ENCODE measurements at regions not wholly inside any gene's neighbourhood (a gene's known extent, or its start where the extent isn't known, plus 50 kb on each side); places are given as distances from the start of the nearest gene placed in this dataset.

GRCh38 chr18:75158465-75159237 is 50.3 kb downstream of the PTGR3 start:
- no peak for DNase-seq

DNA sequence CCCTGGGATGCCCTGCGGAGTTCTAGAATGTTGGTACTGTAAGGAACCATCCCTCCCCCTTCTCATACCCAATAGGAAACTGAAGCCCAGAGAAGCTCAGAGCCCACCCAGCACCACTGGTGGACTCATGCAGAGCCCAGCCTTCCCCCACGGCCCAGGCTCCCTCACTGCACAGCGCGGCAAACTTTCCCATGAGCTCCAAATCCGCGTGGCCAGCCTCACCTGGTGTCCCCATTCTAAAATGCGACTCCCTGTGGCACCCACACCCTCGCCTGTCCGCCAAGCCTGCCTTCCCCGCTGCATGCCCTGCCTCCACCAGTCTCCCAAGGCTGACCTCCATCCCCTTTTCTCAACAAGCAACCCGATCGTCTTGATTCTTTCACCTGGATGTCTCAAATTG is 51.1 kb downstream of the PTGR3 start:
- DNase-seq: no peak

DNA sequence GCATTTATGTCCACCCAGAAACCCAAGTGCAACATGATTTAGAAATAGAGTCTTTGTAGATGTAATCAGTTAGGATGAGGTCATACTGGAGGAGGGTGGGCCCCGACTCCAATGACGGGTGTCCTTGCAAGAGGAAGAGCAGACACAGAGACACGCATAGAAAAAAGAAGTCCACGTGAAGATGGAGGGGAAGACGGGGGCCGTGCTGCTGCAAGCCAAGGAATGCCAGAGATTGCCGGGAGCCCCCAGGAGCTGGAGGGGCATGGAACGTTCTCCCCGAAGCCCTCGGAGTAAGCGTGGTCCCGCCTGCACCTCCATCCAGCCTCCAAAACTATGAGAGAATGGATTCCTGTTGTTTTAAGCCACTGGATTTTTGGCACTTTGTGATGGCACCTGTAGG is 51.6 kb downstream of the PTGR3 start:
- no peak for DNase-seq

DNA sequence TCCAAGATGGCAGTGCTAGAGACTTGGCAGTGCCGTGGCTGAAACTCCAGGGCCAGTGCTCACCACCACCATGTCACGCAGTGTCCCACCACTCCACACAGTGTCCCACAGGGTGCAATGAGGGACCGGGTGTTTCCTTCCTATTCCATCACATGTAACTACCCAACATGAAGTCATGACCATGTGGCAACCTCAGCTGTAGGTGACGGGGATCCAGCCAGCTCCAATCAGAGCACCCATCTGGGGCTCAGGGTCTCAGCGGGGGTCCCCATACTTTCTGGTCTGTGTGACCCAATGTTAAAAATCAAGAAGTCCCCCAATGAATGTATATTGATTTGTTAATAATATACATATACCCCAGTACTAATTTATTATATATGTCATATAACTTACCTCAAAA is 52.1 kb downstream of the PTGR3 start:
- DNase-seq: no peak

- no peak for DNase-seq
Measured at GRCh38 chr18:75156139-75156750, 52.7 kb downstream of the PTGR3 start.

DNA sequence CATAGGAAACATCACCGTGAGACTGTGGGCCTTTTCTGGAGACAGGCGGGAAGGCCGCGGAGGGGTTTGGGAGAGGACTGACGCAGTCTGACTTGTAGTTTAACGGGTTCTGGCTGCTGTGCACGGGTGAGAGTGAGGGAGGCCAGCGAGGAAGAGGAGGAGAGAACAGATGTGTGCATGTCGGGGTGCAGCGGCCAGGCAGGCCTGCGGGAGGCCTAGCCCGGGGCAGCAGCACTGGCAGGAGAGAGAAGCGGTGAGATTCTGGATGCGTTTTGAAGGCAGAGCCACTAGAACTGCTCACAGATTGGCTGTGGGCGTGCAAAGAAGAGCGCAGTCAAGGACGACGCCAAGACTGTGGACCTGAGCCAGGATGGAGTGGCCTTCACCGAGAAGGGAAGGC is 53.9 kb downstream of the PTGR3 start:
- DNase-seq: no peak

DNA sequence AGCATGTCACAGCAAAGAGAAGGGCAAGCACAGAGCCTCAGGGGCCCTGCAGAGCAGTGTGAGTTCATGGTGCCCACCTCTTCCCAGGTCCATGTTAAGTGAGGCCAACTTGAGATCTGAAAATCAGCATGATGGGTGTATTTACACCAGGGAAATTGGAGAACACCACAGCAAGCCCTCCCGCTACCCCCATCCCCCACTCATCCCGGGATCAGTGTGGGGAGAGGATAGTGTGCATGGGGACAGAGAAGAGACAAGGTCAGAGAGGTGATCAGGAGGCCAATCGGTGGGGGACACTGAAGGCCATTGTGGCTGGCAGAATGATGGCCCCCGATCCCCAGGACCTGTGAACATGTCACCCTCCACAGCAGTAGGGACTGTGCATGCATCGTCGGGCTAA is 54.7 kb downstream of the PTGR3 start:
- DNase-seq: no peak

DNA sequence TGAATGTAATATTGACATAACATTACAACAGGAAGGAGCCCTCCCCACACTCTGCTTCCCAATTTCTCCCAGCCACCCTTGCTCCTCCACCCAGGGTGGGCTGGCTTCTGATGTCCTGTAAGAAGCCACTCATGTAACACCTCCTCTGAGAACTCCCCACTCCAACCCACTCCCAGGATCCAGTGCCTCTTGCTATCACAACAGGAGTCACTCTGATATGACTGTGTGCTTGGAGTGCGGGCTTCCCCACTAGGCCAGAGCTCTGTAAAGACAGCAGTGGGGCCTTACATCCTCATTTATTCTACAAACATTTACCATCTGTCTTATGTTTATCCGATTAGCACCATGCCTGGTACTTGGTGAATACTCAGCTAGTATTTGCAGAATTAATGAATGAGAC is 65.1 kb downstream of the PTGR3 start:
- no peak for DNase-seq

DNA sequence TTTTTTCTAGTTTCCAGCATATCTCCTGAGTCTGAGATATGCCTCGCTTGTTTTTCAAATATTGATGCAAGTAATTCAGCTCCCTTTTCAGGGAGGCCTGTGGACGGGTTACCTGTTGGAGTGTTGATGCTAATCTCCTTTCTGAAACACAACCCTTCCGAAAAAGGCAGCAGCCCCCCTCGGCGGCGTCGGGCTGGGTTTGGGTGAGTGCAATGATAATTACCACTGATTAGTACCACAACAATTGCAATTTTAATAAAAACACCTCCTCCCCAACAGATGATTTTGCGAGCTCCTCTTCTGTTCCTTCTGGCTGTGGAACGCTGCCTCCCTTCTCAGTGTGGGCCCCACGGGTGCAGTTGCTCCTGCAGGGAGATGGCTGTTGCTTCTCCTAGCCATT is 66.3 kb downstream of the PTGR3 start:
- no peak for DNase-seq

DNA sequence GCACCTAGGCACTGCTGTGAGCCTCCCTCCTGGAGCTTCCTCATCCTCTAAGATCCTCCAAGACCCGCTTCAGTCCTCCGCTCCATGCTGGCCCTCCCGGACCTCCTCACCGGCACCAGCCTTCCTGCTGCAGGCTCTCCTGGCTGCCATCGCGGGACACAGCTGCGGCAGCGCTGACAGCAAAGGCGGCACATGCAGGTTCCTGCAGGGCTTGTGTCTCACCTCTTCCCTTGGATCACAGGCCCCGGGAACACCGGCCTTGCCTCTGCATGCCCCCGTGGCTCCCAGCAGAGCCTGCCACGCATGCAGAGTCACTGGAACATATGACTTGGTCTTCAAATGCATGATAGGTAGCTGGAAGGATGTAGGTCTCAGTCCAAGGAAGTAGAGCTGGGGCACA is 67.2 kb downstream of the PTGR3 start:
- DNase-seq: no peak

- no peak for DNase-seq
Measured at GRCh38 chr18:75141166-75141565, 67.8 kb downstream of the PTGR3 start.

- DNase-seq: no peak
Measured at GRCh38 chr18:75140296-75140695, 68.6 kb downstream of the PTGR3 start.

DNA sequence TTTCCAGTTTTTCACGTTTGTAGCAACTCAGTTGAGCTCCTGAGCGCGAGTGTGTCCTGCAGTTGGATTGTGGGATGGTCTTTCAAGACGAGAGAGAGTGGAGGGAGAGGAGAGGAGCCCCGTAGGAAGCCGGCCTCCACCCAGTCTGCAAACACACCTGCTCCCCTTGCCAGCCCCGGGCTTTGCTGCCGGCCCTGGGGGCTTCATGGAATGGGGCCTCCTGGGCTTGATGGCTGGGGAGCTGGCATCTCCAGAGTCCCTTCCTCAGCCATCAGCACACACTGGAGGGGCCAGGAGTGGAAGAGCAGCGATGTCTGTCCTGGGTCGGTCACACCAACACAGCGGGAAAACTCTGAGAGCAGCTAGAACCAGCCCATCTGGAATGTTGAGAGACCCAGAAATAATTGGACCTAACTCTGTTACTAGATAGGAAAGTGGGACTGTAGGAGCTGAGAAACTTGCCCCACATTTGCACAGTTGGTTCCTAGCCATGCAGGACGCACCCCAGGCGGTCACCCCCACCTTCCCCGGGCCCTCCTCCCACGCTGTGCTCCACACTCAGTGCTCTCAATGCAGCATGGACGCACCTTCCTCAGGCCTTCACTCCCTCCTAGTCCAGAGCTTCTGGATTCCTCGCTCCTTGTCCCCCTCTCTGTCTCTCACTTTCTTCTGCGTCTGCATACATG is 69.6 kb downstream of the PTGR3 start:
- no peak for DNase-seq

DNA sequence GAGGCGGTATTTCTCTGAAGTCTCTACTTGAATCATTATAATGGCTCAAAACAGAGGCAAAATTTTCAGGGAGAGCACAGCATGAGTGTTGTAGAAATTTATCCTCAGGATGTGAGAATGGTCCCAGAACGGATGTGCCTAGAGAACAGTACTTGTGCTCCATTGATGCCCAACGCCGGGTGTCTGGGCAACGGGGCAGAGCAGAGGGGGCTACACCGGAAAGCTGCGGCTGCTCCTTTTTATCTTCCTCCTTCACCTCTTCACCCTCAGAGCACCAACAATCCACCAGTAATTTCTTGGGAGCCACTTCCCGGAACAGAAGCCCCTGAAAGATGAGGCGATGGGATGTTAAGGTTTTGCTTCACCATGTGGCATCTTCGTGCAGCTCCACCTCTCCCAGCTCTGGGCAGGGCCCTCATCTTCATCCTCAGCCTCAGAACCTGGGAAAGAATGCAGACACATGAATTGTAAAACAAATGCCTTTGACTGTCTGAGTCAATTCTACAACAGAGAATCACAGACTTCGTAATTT is 71.5 kb downstream of the PTGR3 start:
- no peak for DNase-seq

GRCh38 chr18:75135158-75135725 is 73.7 kb downstream of the PTGR3 start:
- DNase-seq: no peak

- no peak for DNase-seq
Measured at GRCh38 chr18:75134611-75134975, 74.3 kb downstream of the PTGR3 start.

DNA sequence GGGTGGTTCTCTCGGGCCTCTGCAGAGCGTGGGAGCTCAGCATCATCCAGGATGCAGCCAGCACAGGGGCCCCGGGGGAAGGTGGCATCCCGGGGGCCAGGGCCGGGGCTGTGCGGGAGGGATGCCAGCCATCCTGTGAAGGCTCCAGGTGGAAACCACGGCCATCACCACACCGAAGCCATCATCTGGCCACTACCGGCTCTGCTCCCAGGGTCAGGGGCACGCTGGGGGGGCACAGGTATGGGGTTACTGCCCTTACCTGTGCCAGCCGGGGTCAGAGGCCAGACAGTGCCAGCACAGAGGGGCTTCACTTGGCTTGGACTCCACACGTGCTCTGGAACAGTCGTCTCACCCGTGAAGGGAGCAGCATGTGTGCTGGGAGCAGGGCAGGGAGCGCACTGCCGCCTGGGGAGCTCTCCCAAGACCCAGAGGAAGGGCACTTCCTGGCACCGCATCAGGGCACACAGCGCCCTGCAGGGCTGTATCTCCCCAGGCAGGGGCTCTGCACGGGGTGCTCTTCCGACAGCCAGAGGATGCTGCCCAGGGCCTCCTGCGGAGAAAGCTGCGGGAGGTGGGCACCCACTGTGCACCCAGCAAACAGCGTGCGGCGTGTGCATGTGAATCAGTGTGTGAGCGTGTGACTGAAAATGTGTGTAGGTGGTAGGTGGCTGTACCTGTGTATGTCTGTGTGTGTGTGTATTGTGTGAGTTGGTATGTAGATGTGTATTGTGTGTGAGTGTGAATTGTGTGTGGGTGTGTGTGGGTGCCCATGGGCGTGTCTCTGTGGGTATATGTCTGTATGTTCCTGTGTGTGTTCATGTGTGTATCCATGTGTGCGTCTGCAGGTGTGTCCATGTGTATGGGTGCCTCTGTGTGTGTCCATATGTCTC is 75.0 kb downstream of the PTGR3 start:
- DNase-seq: no peak

GRCh38 chr18:75132931-75133525 is 75.9 kb downstream of the PTGR3 start:
- DNase-seq: no peak

GRCh38 chr18:75132098-75132870 is 76.7 kb downstream of the PTGR3 start:
- no peak for DNase-seq

DNA sequence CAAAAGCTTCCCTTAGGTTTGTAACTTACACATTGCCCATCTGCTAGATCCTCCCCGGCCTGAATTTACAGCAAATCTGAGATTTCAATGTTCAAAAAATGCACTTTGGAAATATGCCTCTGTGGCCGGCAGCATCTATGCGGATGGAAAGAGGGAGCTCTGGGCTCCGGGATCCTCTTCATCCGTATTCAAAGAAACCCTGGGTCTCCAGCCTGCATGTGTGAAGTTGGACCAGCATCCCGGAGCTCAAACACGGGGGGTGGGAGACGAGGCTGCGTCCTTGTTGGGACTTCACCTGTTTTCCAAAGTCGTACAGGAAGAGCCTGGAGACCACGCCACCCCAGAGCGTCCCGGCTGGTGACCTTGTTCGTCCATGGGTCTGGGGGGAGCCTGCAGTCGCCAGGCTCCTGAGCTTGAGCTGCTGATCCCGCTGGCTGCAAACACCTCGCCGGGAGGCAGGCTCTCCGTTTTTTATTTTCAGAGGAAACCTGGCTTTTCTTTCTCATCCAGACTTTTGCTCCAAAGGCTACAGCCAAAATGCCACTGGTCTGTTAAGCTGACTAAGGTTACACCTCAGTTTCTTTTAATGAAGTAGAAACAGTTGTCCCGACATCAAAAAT is 77.4 kb downstream of the PTGR3 start:
- no peak for DNase-seq

Data from right kidney (tissue), 1 donor.